GM06990 (cell line): ENCODE measurements at regions not wholly inside any gene's neighbourhood (a gene's known extent, or its start where the extent isn't known, plus 50 kb on each side); places are given as distances from the start of the nearest gene placed in this dataset.

Experiments used
- DNase-seq: peaks from one replicate; pipeline ENCODE4 v3.0.0-alpha.2; 2011; ENCODE audit not compliant: insufficient read length; ENCODE audit errors: extremely low read depth
- H3K27me3 ChIP-seq: replicated peaks from 2 replicates; pipeline ENCODE4 v1.6.0; 2011; ENCODE audit warnings: low read length; ENCODE audit not compliant: control insufficient read depth, insufficient read depth
- H3K36me3 ChIP-seq: 2 replicates; pipeline ENCODE4 v1.5.1; 2011; ENCODE audit warnings: low read length; ENCODE audit not compliant: control insufficient read depth, insufficient read depth
- H3K4me3 ChIP-seq: replicated peaks from 2 replicates; pipeline ENCODE4 v1.5.1; 2011; ENCODE audit warnings: low read depth, mild to moderate bottlenecking, control low read depth, low read length
- CTCF ChIP-seq: IDR thresholded peaks from 2 replicates; pipeline ENCODE4 v1.5.1; 2011; ENCODE audit warnings: low read length, control low read depth, mild to moderate bottlenecking, inconsistent platforms; ENCODE audit not compliant: insufficient read depth, poor library complexity, severe bottlenecking

GRCh38 chr2:145685383-145686050 is 1165.6 kb upstream of the ZEB2 start:
- no peak overlapping the region for H3K4me3 ChIP-seq
- no peak for DNase-seq
- H3K27me3 ChIP-seq, result no peaks in the 10 kb centered on the region
- no peaks in the 10 kb centered on the region for H3K36me3 ChIP-seq
- no peak for TF ChIP-seq CTCF

- no peak for DNase-seq
Measured at GRCh38 chr2:145682546-145683157, 1162.7 kb upstream of the ZEB2 start.

GRCh38 chr2:145680276-145680675 is 1160.4 kb upstream of the ZEB2 start:
- Histone ChIP-seq H3K4me3 (no peak overlapping the region), H3K36me3 (no peaks in the 10 kb centered on the region), H3K27me3 (no peaks in the 10 kb centered on the region)
- no peak for DNase-seq
- TF ChIP-seq CTCF, result no peak

More at GRCh38 chr2:145682546-145683157, 1162.7 kb upstream of the ZEB2 start:
- H3K36me3 ChIP-seq, result no peaks in the 10 kb centered on the region
- H3K27me3 ChIP-seq, result no peaks in the 10 kb centered on the region
- no peak overlapping the region for H3K4me3 ChIP-seq
- TF ChIP-seq CTCF, result no peak

- no peak for DNase-seq
- no peak for TF ChIP-seq CTCF
- no peaks in the 10 kb centered on the region for H3K36me3 ChIP-seq
- no peaks in the 10 kb centered on the region for H3K27me3 ChIP-seq
- no peak overlapping the region for H3K4me3 ChIP-seq
Measured at GRCh38 chr2:145677371-145677770, 1157.5 kb upstream of the ZEB2 start.

GRCh38 chr2:145674705-145675104 is 1154.8 kb upstream of the ZEB2 start:
- no peak for DNase-seq
- TF ChIP-seq CTCF, result no peak
- no peaks in the 10 kb centered on the region for H3K36me3 ChIP-seq
- H3K4me3 ChIP-seq, result no peak overlapping the region
- no peaks in the 10 kb centered on the region for H3K27me3 ChIP-seq
